ENCODE measurements at regions not wholly inside any gene's neighbourhood (a gene's known extent, or its start where the extent isn't known, plus 50 kb on each side); places are given as distances from the start of the nearest gene placed in this dataset.
A peak's percentile ranks its signal among the peaks of the same experiment; 100 is the strongest.

DNA sequence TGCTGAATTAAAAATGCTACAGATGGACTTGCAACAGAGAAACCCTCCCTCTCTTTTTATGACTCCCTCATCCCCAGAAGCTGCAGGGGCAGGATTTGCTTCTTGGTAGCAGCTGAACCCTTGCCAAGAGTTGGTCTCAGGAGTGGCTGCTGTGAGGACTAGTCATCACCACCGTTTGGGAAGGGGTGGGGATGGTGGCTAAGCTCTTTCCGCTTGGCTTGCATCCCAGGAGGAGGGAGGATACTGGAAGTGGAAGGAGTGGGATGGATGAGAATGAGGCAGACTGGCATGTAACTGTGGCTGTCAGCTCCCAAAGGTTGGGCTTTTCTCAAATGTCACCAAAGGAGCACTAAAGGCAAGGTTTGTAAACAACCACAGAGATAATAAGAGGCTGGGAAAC, 50.8 kb upstream of the COL24A1 start:
- peak; percentile 49 for DNase-seq (ENCODE audit: low read depth, low spot score)
- POLR2A ChIA-PET, result interaction anchor here (0.7 kb wide), 1 partner anchor 83 kb away, joined by 3 read pairs; no protein-coding TSS in a partner anchor
- CTCF ChIA-PET, result no interaction called here
- TF ChIP-seq, protein P1, sequence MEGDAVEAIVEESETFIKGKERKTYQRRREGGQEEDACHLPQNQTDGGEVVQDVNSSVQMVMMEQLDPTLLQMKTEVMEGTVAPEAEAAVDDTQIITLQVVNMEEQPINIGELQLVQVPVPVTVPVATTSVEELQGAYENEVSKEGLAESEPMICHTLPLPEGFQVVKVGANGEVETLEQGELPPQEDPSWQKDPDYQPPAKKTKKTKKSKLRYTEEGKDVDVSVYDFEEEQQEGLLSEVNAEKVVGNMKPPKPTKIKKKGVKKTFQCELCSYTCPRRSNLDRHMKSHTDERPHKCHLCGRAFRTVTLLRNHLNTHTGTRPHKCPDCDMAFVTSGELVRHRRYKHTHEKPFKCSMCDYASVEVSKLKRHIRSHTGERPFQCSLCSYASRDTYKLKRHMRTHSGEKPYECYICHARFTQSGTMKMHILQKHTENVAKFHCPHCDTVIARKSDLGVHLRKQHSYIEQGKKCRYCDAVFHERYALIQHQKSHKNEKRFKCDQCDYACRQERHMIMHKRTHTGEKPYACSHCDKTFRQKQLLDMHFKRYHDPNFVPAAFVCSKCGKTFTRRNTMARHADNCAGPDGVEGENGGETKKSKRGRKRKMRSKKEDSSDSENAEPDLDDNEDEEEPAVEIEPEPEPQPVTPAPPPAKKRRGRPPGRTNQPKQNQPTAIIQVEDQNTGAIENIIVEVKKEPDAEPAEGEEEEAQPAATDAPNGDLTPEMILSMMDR (IDR thresholded peaks at IDR 0.05; ENCODE audit: insufficient read depth, low read length, missing control alignments), result no peak
- H3K4me3 ChIP-seq (ENCODE audit: low read depth, low read length), result no peak overlapping the region

Data from AG04449 (cell line).